Upper lobe of right lung (tissue), 1 donor: ENCODE measurements at regions not wholly inside any gene's neighbourhood (a gene's known extent, or its start where the extent isn't known, plus 50 kb on each side); places are given as distances from the start of the nearest gene placed in this dataset.

ENCODE experiments used
- ATAC-seq: fragments of 200-7000 bp; cut with Tn5 transposase; one replicate; pipeline ENCODE4 v1.9.1; 2020; ENCODE audit warnings: mild to moderate bottlenecking, moderate library complexity
- DNase-seq: peaks from one replicate; pipeline ENCODE4 v3.0.0-alpha.2; 2020
- H3K27ac ChIP-seq: fragments of 200-600 bp; one replicate; pipeline ENCODE4 v1.8.0; 2022
- H3K27me3 ChIP-seq: fragments of 200-600 bp; one replicate; pipeline ENCODE4 v1.8.0; 2022; ENCODE audit warnings: mild to moderate bottlenecking
- H3K36me3 ChIP-seq: fragments of 200-600 bp; one replicate; pipeline ENCODE4 v1.8.0; 2022
- H3K4me1 ChIP-seq: fragments of 200-600 bp; one replicate; pipeline ENCODE4 v1.8.0; 2022
- H3K4me3 ChIP-seq: fragments of 200-600 bp; one replicate; pipeline ENCODE4 v1.8.0; 2022; ENCODE audit warnings: mild to moderate bottlenecking
- H3K9me3 ChIP-seq: fragments of 200-600 bp; one replicate; pipeline ENCODE4 v1.8.0; 2022
- intact Hi-C: fragments of 100-400 bp; cut with DNase I; formaldehyde crosslinking; loops from one replicate; pipeline ENCODE4 v1.11.0; 2022
- TF ChIP-seq, protein P1 (sequence below): fragments of 200-600 bp; IDR thresholded peaks from one replicate; pipeline ENCODE4 v1.8.0; 2022; ENCODE audit warnings: antibody characterized with exemption
- donor health status: DM: no; HTN: yes; CAD: no; lungs with severe emphysema.

DNA sequence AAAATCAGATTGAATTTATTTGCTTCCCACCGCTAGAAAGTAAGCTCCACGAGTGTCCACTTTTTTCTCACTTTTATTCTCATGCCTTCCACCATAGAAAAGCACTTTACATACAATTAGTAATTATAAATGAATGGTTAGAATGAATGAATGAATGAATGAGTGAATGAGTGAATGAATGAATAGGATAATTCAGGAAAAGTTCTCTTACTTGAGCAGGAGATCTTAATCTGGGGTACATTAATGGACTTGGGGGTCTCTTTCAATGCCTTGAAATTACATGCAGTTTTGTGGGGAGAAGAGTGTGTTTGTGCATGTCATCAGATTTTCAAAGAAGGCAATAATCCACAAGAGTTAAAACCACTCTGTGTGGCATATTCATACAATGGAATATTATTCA, 229.9 kb upstream of the NR4A3 start:
- ATAC-seq, result no peak
- intact Hi-C loops, result no loop called here
- DNase-seq, result no peak
- Histone ChIP-seq H3K4me3 (no peak overlapping the region), H3K4me1 (no peaks in the 10 kb centered on the region), H3K36me3 (no peaks in the 10 kb centered on the region), H3K27me3 (no peaks in the 10 kb centered on the region), H3K9me3 (no peaks in the 10 kb centered on the region), H3K27ac (no peak overlapping the region)
- TF ChIP-seq, protein P1, sequence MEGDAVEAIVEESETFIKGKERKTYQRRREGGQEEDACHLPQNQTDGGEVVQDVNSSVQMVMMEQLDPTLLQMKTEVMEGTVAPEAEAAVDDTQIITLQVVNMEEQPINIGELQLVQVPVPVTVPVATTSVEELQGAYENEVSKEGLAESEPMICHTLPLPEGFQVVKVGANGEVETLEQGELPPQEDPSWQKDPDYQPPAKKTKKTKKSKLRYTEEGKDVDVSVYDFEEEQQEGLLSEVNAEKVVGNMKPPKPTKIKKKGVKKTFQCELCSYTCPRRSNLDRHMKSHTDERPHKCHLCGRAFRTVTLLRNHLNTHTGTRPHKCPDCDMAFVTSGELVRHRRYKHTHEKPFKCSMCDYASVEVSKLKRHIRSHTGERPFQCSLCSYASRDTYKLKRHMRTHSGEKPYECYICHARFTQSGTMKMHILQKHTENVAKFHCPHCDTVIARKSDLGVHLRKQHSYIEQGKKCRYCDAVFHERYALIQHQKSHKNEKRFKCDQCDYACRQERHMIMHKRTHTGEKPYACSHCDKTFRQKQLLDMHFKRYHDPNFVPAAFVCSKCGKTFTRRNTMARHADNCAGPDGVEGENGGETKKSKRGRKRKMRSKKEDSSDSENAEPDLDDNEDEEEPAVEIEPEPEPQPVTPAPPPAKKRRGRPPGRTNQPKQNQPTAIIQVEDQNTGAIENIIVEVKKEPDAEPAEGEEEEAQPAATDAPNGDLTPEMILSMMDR, result no peak

DNA sequence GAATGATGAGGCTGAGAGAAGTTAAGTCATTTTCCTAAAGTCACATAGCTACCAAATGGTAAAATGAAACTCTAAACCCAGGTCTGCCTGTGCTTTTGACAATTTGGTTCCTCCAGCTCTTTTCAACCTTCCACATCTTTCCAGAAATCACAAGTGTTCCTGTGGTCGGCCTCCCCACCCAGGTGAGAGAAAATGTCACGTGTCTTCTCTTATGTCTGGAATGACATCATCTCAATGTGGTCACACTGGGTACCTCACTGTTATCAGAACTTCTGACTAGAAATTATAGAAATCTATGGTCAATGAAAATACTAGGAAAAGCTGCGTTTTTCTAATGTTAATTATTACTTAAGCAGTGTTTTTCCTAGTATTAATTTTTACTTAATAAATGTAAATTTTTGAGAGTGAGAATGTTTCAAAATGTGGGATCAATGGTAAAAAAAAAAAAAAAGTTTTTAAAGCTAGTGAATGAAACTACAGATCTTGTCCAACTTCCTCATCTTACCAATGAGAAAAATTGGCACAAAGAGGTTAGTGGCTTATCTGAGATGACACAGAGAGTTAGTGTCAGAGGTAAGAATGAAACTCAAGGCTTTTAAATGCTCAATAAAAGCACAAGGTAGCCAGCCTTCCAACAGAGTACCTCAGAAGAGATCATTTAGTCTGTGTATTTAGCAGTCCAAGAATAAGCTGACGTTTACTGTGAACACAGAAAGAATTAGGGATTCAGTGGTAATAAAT, 228.7 kb upstream of the NR4A3 start:
- Histone ChIP-seq H3K27me3 (no peaks in the 10 kb centered on the region), H3K4me1 (no peaks in the 10 kb centered on the region), H3K9me3 (no peaks in the 10 kb centered on the region), H3K27ac (no peak overlapping the region), H3K36me3 (no peaks in the 10 kb centered on the region), H3K4me3 (no peak overlapping the region)
- DNase-seq (no peak), ATAC-seq (no peak)
- intact Hi-C loops, result no loop called here
- TF ChIP-seq, protein P1, result no peak

DNA sequence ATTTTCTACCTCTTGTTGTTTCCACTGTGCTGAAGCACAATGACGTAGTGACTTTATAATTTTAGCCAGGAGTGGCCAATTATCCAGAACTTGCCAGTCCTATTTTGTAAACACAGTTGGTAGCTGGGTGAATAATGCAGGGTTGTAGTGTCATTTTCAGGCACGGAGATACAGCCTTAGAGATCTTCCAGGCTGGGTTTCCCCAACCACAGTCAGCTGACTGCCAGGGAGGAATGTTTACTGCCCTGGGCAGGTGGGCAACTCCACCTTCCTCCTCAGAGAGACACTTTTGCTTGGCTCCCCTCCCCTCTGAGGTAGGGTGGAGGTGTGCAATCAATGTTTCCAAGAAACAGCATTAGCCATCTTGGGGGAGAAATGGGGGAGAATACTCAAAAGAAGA, 228.1 kb upstream of the NR4A3 start:
- no peak overlapping the region for H3K27ac ChIP-seq
- no peaks in the 10 kb centered on the region for H3K4me1 ChIP-seq
- no peaks in the 10 kb centered on the region for H3K9me3 ChIP-seq
- no peaks in the 10 kb centered on the region for H3K36me3 ChIP-seq
- TF ChIP-seq, protein P1, result no peak
- intact Hi-C loops, result no loop called here
- no peak overlapping the region for H3K4me3 ChIP-seq
- ATAC-seq (no peak), DNase-seq (no peak)
- no peaks in the 10 kb centered on the region for H3K27me3 ChIP-seq

DNA sequence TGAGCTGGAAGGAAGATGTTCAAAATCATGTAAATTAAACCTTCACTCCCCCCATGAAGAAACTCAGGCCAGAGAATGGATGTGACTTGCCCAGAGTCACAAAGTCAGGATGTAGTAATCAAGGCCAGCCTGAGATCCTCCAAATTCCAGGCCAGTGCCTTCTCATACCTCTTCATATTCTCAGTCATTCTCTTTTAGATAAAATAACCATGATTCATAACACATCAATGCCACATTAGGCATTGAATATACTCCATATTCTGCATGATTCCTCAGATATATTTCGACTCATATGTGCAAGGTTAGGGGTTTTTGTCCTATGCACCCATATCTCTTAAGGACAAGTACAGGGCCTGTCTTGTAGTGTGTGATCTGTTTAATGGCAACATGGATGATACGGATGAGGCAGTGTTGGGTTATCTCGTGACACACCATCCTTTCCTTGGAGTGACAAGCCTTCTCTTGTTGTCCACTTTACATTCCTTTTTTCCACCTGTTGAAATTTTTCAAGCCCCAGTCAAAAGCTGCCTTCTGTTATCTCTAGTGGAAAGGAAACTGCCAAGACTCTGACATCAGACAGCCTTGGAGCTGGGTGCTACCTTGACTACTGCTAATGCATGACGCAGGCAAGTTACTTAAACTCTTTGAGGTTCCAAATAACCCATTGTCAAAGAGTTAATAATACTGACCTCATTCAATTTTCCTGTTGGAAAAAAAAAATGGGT, 227.5 kb upstream of the NR4A3 start:
- no peak overlapping the region for H3K27ac ChIP-seq
- H3K36me3 ChIP-seq, result no peaks in the 10 kb centered on the region
- intact Hi-C loops, result no loop called here
- no peaks in the 10 kb centered on the region for H3K27me3 ChIP-seq
- no peak overlapping the region for H3K4me3 ChIP-seq
- TF ChIP-seq, protein P1, result no peak
- H3K9me3 ChIP-seq, result no peaks in the 10 kb centered on the region
- H3K4me1 ChIP-seq, result no peaks in the 10 kb centered on the region
- no peak for ATAC-seq
- no peak for DNase-seq

DNA sequence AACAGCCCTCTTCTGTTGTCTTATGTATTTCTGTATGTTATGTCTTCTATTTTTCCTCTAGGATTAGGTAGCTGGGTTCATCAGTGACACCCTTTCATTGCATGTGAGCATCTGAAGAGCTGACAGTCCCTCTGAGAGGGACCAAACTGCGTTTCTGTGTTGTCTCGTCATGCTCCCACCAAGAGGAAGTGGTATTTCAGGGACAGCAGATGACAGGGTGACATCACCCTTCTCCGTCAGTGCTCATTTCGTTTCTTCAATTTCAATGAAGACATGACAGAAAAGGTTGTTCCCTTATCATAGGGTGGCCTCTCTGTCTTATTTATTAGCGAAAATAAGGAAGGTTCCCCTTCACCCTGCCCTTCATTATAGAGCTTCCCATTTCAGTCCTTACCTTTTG, 225.9 kb upstream of the NR4A3 start:
- Histone ChIP-seq H3K27me3 (no peaks in the 10 kb centered on the region), H3K9me3 (no peaks in the 10 kb centered on the region), H3K4me3 (no peak overlapping the region), H3K27ac (no peak overlapping the region), H3K4me1 (no peaks in the 10 kb centered on the region), H3K36me3 (no peaks in the 10 kb centered on the region)
- TF ChIP-seq, protein P1, result no peak
- ATAC-seq (peak; percentile 84), DNase-seq (no peak)
- intact Hi-C loops, result no loop called here
